Fibroblast of the aortic adventitia (primary cell): ENCODE measurements at regions not wholly inside any gene's neighbourhood (a gene's known extent, or its start where the extent isn't known, plus 50 kb on each side); places are given as distances from the start of the nearest gene placed in this dataset.
"Not testable (repeated sequence)": the region's sequence is repeated elsewhere in the genome, so short reads cannot be mapped to it uniquely, and the experiment has no call there.

Source experiments
- DNase-seq: peaks from one replicate; pipeline ENCODE4 v3.0.0-alpha.2; 2010; ENCODE audit warnings: low read depth
- H3K4me3 ChIP-seq: 2 replicates; pipeline ENCODE4 v1.5.1; 2011; ENCODE audit warnings: low read depth, mild to moderate bottlenecking, control low read depth, low read length, moderate library complexity
- TF ChIP-seq, protein P1 (sequence below): IDR thresholded peaks from 2 replicates; pipeline ENCODE4 v1.5.1; 2011; ENCODE audit warnings: mild to moderate bottlenecking, low read length, control low read depth, inconsistent platforms; ENCODE audit not compliant: insufficient read depth

DNA sequence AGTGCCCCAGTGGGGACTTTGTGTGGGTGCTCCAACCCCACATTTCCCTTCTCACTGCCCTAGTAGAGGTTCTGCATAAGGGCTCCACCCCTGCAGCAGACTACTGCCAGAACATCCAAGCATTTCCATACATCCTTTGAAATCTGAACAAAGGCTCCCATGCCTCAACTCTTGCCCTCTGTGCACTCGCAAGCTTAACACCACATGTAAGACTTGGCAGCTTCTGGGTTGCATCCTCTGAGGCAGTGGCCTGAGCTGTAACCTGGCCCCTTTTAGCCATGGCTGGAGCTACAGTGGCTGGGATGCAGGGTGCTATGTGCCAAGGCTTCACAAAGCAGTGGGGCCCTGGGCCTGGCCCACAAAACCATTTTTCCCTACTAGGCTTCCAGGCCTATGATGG, 128.9 kb downstream of the TYW3 start:
- H3K4me3 ChIP-seq, result no peak overlapping the region
- TF ChIP-seq, protein P1, sequence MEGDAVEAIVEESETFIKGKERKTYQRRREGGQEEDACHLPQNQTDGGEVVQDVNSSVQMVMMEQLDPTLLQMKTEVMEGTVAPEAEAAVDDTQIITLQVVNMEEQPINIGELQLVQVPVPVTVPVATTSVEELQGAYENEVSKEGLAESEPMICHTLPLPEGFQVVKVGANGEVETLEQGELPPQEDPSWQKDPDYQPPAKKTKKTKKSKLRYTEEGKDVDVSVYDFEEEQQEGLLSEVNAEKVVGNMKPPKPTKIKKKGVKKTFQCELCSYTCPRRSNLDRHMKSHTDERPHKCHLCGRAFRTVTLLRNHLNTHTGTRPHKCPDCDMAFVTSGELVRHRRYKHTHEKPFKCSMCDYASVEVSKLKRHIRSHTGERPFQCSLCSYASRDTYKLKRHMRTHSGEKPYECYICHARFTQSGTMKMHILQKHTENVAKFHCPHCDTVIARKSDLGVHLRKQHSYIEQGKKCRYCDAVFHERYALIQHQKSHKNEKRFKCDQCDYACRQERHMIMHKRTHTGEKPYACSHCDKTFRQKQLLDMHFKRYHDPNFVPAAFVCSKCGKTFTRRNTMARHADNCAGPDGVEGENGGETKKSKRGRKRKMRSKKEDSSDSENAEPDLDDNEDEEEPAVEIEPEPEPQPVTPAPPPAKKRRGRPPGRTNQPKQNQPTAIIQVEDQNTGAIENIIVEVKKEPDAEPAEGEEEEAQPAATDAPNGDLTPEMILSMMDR, result no peak
- DNase-seq, result no peak

DNA sequence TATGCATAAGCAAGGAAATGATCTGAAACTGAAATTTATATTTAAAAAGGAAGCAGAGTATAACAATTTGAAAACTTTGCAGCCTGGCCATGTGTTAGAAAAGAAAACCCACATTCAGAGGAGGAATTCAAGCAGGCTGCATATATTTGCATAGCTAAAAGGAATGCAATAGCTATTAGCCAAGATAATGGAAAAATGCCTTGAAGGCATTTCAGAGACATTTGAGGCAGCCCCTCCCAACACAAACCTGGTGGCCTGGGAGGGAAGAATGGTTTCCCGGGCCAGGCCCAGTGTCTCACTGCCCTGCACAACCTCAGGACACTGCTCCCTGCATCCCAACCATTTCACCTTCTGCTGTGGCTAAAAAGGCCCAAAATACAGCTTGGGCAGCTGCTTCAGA, 136.8 kb downstream of the TYW3 start:
- TF ChIP-seq, protein P1, result no peak
- H3K4me3 ChIP-seq, result no peak overlapping the region
- no peak for DNase-seq

DNA sequence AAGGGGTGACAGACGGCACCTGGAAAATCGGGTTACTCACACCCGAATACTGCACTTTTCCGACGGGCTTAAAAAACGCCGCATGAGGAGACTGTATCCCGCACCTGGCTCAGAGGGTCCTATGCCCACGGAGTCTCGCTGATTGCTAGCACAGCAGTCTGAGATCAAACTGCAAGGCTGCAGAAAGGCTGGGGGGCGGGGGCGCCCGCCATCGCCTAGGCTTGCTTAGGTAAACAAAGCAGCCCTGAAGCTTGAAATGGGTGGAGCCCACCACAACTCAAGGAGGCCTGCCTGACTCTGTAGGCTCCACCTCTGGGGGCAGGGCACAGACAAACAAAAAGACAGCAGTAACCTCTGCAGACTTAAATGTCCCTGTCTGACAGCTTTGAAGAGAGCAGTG, 144.4 kb downstream of the TYW3 start:
- H3K4me3 ChIP-seq, DNase-seq: not testable (repeated sequence)

DNA sequence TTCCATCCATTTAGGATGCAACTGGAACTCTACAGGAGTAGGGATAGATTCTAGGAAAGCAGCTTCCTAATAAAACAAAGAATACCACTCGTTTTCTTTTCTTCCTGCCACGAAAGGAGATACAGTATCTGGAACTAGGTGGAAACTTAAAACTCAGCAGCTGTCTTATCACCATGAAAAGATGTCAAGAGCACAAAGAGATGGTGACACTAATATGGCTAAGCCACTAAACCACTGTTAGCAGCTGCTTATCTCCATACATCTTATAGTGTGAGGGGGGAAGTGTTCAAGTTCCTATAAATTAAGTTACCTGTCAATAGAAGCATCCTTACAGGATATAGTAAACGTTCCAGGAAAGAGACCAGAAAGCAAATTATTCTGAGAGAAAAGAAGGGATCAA, 162.5 kb downstream of the TYW3 start:
- no peak for DNase-seq
- TF ChIP-seq, protein P1, result no peak
- H3K4me3 ChIP-seq, result no peak overlapping the region

DNA sequence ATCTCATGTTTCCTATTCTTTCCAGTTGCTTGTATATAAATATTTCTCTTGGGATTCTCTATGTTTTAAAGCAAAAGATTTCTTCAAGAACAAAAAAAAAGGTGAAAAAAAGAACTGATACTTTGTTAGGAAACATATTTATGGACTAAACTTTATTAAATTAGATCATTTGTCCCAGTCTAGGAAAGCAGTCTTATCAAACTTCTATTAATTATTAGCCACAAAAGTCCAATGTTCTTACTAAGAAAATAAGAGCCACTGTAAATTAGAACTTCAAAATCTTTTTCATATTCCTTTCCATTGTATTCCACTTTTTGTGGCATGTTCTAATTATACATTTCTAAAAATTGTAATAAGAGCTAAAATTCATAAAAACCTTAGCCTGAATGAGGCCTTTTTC, 175.2 kb downstream of the TYW3 start:
- H3K4me3 ChIP-seq, result no peak overlapping the region
- TF ChIP-seq, protein P1, result no peak
- DNase-seq, result no peak

DNA sequence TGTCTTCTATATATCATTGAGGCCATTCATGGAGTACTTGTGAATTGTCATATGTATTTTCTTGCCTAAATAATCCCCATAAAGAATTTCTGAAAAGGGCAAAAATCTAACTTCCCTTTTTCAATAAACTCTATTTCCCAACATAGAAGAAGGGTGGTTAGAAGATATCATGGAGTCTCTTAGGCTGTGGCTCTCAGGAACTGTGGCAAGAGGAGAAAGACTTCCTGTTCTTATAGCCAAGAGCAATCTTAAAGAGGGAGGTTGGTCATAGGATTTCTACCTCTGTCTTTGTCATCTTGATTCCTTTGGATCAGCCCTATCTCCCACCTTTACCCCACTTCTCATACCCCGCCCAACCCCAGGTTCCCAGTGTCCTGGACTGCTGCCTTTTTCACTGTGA, 175.8 kb downstream of the TYW3 start:
- DNase-seq, result no peak
- H3K4me3 ChIP-seq, result no peak overlapping the region
- TF ChIP-seq, protein P1, result no peak

DNA sequence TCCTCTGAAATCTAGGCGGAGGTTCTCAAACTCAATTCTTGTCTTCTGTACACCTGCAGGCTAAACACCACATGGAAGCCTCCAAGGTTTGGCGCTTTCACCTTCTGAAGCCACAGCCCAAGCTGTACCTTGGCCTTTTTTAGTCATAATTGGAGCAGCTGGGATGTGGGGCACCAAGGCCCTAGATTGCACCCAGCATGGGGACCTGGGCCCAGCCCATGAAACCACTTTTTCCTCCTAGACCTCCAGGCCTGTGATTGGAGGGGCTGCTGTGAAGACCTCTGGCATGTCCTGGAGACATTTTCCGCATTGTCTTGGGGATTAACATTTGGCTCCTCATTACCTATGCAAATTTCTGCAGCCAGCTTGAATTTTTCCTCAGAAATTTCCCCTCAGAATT, 181.0 kb downstream of the TYW3 start:
- no peak for DNase-seq
- TF ChIP-seq, protein P1, result no peak
- no peak overlapping the region for H3K4me3 ChIP-seq

DNA sequence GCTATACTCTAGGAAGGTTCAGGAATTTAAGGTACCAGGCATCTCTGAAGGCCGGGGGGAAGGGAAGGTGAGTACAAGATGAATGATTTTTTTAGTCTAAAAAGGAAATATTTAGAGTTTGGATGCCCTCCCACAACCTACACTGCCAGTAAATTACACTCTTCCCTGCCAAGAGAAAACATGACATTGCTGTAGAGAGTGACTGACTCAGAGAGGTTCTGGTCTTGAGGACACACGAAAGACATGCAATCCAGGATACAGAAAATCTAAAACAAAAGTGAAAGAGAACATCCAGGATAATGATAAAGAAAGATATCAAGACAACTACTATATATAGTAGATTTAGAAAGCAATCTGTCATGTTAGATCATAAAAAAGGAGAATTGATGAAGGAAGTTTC, 200.5 kb downstream of the TYW3 start:
- no peak overlapping the region for H3K4me3 ChIP-seq
- no peak for DNase-seq
- TF ChIP-seq, protein P1, result no peak
